B cell (primary cell): ENCODE measurements at regions not wholly inside any gene's neighbourhood (a gene's known extent, or its start where the extent isn't known, plus 50 kb on each side); places are given as distances from the start of the nearest gene placed in this dataset.

Experiments used
- ATAC-seq: fragments of 200-7000 bp; cut with Tn5 transposase; one replicate; pipeline ENCODE4 v1.10.0; 2021; ENCODE audit warnings: low read depth, mild to moderate bottlenecking, moderate number of reproducible peaks, moderate library complexity
- CTCF ChIA-PET: fragments of 350-600 bp; sonication (Branson Sonifier 250); formaldehyde crosslinking; loops from one replicate; lab custom pipeline; 2021; ENCODE audit warnings: antibody characterized with exemption, inconsistent platforms; lab: Charles Lee
- POLR2A ChIA-PET: fragments of 350-600 bp; sonication (Branson Sonifier 250); formaldehyde crosslinking; loops from one replicate; lab custom pipeline; 2021; ENCODE audit warnings: antibody characterized with exemption; lab: Charles Lee
- DNase-seq: peaks from one replicate; pipeline ENCODE4 v3.0.0; 2013
- H2AFZ ChIP-seq: 2 replicates; pipeline ENCODE4 v1.6.1; 2012; ENCODE audit warnings: mild to moderate bottlenecking, low read depth, low read length; ENCODE audit not compliant: insufficient read depth, poor library complexity, severe bottlenecking
- H3K27ac ChIP-seq, 2 donors: 1 replicate in 1 of 2; 2 replicates in 1 of 2; pipeline ENCODE4 v1.5.1; 2012 to 2013; ENCODE audit warnings: low read length in 2 of 2, mild to moderate bottlenecking in 2 of 2, moderate library complexity in 1 of 2
- H3K27me3 ChIP-seq, 4 experiments: fragments of 200-600 bp in 1 of 4; sonication (generic) in 1 of 4; replicated peaks in 1 of 4; 1 replicate in 2 of 4; 2 replicates in 2 of 4; pipeline versions ENCODE4 v1.6.1 to v1.7.0; 2013 to 2016; ENCODE audit warnings: low read length in 3 of 4, mild to moderate bottlenecking in 2 of 4, mixed read lengths in 1 of 4, moderate library complexity in 1 of 4; ENCODE audit not compliant: insufficient read depth in 4 of 4, control insufficient read depth in 3 of 4; ENCODE audit errors: control extremely low read depth in 1 of 4
- H3K36me3 ChIP-seq, 2 experiments: replicated peaks in 1 of 2; 1 replicate in 1 of 2; 2 replicates in 1 of 2; pipeline versions ENCODE4 v1.6.1 to v1.7.1; 2013; ENCODE audit warnings: low read length in 1 of 2; ENCODE audit not compliant: insufficient read depth in 2 of 2, control insufficient read depth in 1 of 2; ENCODE audit errors: control extremely low read depth in 1 of 2, extremely low read depth in 1 of 2
- H3K4me1 ChIP-seq, 2 donors: fragments of 200-600 bp in 1 of 2; sonication (generic) in 1 of 2; 1 replicate in 1 of 2; 2 replicates in 1 of 2; pipeline versions ENCODE4 v1.5.1 to v1.6.1; 2013 to 2017; ENCODE audit warnings: low read length in 2 of 2; ENCODE audit not compliant: control insufficient read depth in 2 of 2, insufficient read depth in 2 of 2
- H3K4me2 ChIP-seq: replicated peaks from 2 replicates; pipeline ENCODE3; 2012; ENCODE audit warnings: mild to moderate bottlenecking, low read depth, low read length; ENCODE audit not compliant: poor library complexity, severe bottlenecking
- H3K4me3 ChIP-seq, 5 experiments: fragments of 200-600 bp in 1 of 5; sonication (generic) in 1 of 5; 1 replicate in 3 of 5; 2 replicates in 2 of 5; pipeline versions ENCODE4 v1.5.1 to v1.7.0; 2011 to 2016; ENCODE audit warnings: low read length in 4 of 5, mild to moderate bottlenecking in 4 of 5, low read depth in 2 of 5, control low read depth in 1 of 5, moderate library complexity in 1 of 5; ENCODE audit not compliant: insufficient read depth in 1 of 5; ENCODE audit errors: control extremely low read depth in 1 of 5, extremely low read depth in 1 of 5
- H3K79me2 ChIP-seq: fragments of 200-600 bp; sonication (generic); one replicate; pipeline ENCODE4 v1.6.0; 2016; ENCODE audit warnings: low read length; ENCODE audit not compliant: control insufficient read depth, insufficient read depth
- H3K9ac ChIP-seq: fragments of 200-600 bp; sonication (generic); 2 replicates; pipeline ENCODE4 v1.6.1; 2017; ENCODE audit warnings: mild to moderate bottlenecking, low read length, moderate library complexity
- H3K9me3 ChIP-seq, 3 donors: one replicate each; pipeline versions ENCODE4 v1.6.1 to v1.7.1; 2013; ENCODE audit warnings: low read length in 2 of 3; ENCODE audit not compliant: control insufficient read depth in 2 of 3, insufficient read depth in 1 of 3; ENCODE audit errors: control extremely low read depth in 1 of 3
- H4K20me1 ChIP-seq: 2 replicates; pipeline ENCODE4 v1.6.0; 2012; ENCODE audit warnings: mild to moderate bottlenecking, low read length; ENCODE audit not compliant: insufficient read depth, control insufficient read depth, poor library complexity, severe bottlenecking
- H3K27ac Mint-ChIP-seq: one replicate; pipeline ENCODE4 v1.8.0; 2021; ENCODE audit warnings: mixed read lengths
- H3K27me3 Mint-ChIP-seq: one replicate; pipeline ENCODE4 v1.8.0; 2021; ENCODE audit warnings: mixed read lengths
- H3K4me1 Mint-ChIP-seq: one replicate; pipeline ENCODE4 v1.8.0; 2021; ENCODE audit warnings: mixed read lengths
- H3K4me3 Mint-ChIP-seq: one replicate; pipeline ENCODE4 v1.8.0; 2021; ENCODE audit warnings: mixed read lengths
- H3K9me3 Mint-ChIP-seq: one replicate; pipeline ENCODE4 v1.8.0; 2022; ENCODE audit warnings: mixed read lengths; ENCODE audit not compliant: insufficient read depth
- CTCF ChIP-seq: fragments of 200-600 bp; IDR thresholded peaks from one replicate; pipeline ENCODE4 v1.8.0; 2022; ENCODE audit warnings: antibody characterized with exemption, mild to moderate bottlenecking
- EZH2 ChIP-seq: IDR thresholded peaks from 2 replicates; pipeline ENCODE4 v1.6.1; 2012; ENCODE audit warnings: borderline replicate concordance, low read depth, mild to moderate bottlenecking, moderate library complexity, low read length; ENCODE audit not compliant: insufficient read depth, poor library complexity, severe bottlenecking
- WGBS: methylation state at CpG from one replicate; pipeline ENCODE4 v1.1.5; 2013; ENCODE audit warnings: missing lambda C conversion rate; ENCODE audit not compliant: insufficient coverage; 5-methylcytosine and 5-hydroxymethylcytosine counted together
- intact Hi-C: fragments of 100-400 bp; cut with micrococcal nuclease; formaldehyde crosslinking; loops from one replicate; pipeline ENCODE4 v1.10.0; 2022

GRCh38 chr2:128584296-128584890 lies 265.7 kb upstream of the HS6ST1 start:
- POLR2A ChIA-PET = no interaction called here
- no peak overlapping the region for H3K4me3 ChIP-seq
- TF ChIP-seq EZH2 (no peak), CTCF (no peak)
- no peaks in the 10 kb centered on the region for H3K9me3 ChIP-seq
- DNase-seq (no peak), ATAC-seq (no peak)
- no peaks in the 10 kb centered on the region for H3K36me3 ChIP-seq
- no peak overlapping the region for H3K27ac Mint-ChIP-seq
- intact Hi-C loops = no loop called here
- H3K79me2 ChIP-seq = no peaks in the 10 kb centered on the region
- H3K4me1 Mint-ChIP-seq = no peaks in the 10 kb centered on the region
- no peak overlapping the region for H3K9ac ChIP-seq
- H3K27ac ChIP-seq = no peak overlapping the region
- no peak overlapping the region for H3K4me2 ChIP-seq
- H3K27me3 Mint-ChIP-seq = peaks cover 8% of the 10 kb centered on the region
- no peak overlapping the region for H2AFZ ChIP-seq
- peaks cover 5% of the 10 kb centered on the region for H3K9me3 Mint-ChIP-seq
- H3K4me1 ChIP-seq = no peaks in the 10 kb centered on the region
- no peaks in the 10 kb centered on the region for H4K20me1 ChIP-seq
- no peak overlapping the region for H3K4me3 Mint-ChIP-seq
- H3K27me3 ChIP-seq = no peaks in the 10 kb centered on the region
- CTCF ChIA-PET = no interaction called here
- WGBS = 83% methylated on average over 7 of the region's 8 CpGs

GRCh38 chr2:128585706-128586105 lies 267.0 kb upstream of the HS6ST1 start:
- TF ChIP-seq CTCF (no peak), EZH2 (no peak)
- H3K4me1 Mint-ChIP-seq = no peaks in the 10 kb centered on the region
- Histone ChIP-seq H3K4me1 (no peaks in the 10 kb centered on the region), H3K79me2 (no peaks in the 10 kb centered on the region), H4K20me1 (no peaks in the 10 kb centered on the region), H3K4me3 (no peak overlapping the region), H3K9me3 (no peaks in the 10 kb centered on the region), H2AFZ (no peak overlapping the region), H3K36me3 (no peaks in the 10 kb centered on the region), H3K4me2 (no peak overlapping the region), H3K27ac (no peak overlapping the region), H3K9ac (no peak overlapping the region), H3K27me3 (no peaks in the 10 kb centered on the region)
- no CpG with 5 or more reads among the region's 3 CpGs for WGBS
- no peak overlapping the region for H3K27ac Mint-ChIP-seq
- ChIA-PET POLR2A (no interaction called here), CTCF (no interaction called here)
- no peak overlapping the region for H3K4me3 Mint-ChIP-seq
- ATAC-seq (no peak), DNase-seq (no peak)
- peaks cover 16% of the 10 kb centered on the region for H3K27me3 Mint-ChIP-seq
- peaks cover 5% of the 10 kb centered on the region for H3K9me3 Mint-ChIP-seq
- intact Hi-C loops = no loop called here
